ENCODE measurements at regions not wholly inside any gene's neighbourhood (a gene's known extent, or its start where the extent isn't known, plus 50 kb on each side); places are given as distances from the start of the nearest gene placed in this dataset.

DNA sequence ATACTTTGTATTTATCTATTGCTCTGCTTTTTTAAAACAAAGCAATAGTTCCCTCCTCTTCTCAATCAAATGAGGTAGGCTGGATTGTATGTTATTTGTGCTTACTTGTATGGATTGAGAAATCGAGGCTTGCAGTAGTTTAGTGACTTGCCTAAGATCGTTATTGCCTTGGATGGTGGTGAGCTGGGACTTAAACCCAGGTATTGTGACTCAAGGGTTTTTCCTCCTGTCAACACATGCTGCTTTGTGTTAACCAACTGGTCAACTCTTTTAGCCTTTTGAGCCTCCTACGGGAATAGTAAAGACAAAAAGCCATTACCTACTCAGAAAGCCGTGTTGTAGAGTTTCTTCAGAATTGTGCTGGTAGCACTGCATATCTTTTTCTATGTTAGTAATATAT lies 95.2 kb upstream of the THUMPD2 start:
- H3K9ac ChIP-seq (ENCODE audit: insufficient read depth, low read depth, low read length): no peak overlapping the region
- H3K79me2 ChIP-seq (ENCODE audit: insufficient read depth, low read length): no peaks in the 10 kb centered on the region
- in situ Hi-C loops (cut with HindIII; ENCODE audit: extremely low pct_ligation_motif_present, low pct_unique_long_range_greater_than_20kb) (no loop called here), intact Hi-C loops (cut with micrococcal nuclease; ENCODE audit: unreplicated experiment) (no loop called here)
- DNase-seq (ENCODE audit: low spot score) (no peak), ATAC-seq (no peak), FAIRE-seq (no peak)
- no peak overlapping the region for H3K4me2 ChIP-seq (ENCODE audit: low read depth, low read length)
- H3K9me3 ChIP-seq (ENCODE audit: low read length): no peaks in the 10 kb centered on the region
- CTCF ChIA-PET (ENCODE audit: low intra/inter-chr PET ratio, low total read pairs): no interaction called here
- H3K36me3 ChIP-seq (replicated peaks in 1 of 2; ENCODE audit: control insufficient read depth in 1 of 2, insufficient read depth in 2 of 2, low read length in 2 of 2): no peaks in the 10 kb centered on the region
- no peaks in the 10 kb centered on the region for H4K20me1 ChIP-seq (ENCODE audit: insufficient read depth, low read length)
- POLR2A ChIA-PET: no interaction called here
- H3K4me3 ChIP-seq (replicated peaks in 1 of 3; ENCODE audit: insufficient read depth in 1 of 3, low read depth in 2 of 3, low read length in 3 of 3): no peak overlapping the region
- peaks cover 0 to 22% of the 10 kb centered on the region in 2 experiments; a peak in 4 of 5 replicates for H3K27me3 ChIP-seq (ENCODE audit: control insufficient read depth in 1 of 2, insufficient read depth in 2 of 2, low read length in 2 of 2)
- no TSS peak for BruUV-seq (replicated peaks)
- H3K27ac ChIP-seq (ENCODE audit: extremely low read length, insufficient read depth, low read length): no peak overlapping the region
- H2AFZ ChIP-seq (ENCODE audit: low read length): no peak overlapping the region
- H3K4me1 ChIP-seq (ENCODE audit: insufficient read depth, low read length): no peaks in the 10 kb centered on the region
- TF ChIP-seq, protein P1, sequence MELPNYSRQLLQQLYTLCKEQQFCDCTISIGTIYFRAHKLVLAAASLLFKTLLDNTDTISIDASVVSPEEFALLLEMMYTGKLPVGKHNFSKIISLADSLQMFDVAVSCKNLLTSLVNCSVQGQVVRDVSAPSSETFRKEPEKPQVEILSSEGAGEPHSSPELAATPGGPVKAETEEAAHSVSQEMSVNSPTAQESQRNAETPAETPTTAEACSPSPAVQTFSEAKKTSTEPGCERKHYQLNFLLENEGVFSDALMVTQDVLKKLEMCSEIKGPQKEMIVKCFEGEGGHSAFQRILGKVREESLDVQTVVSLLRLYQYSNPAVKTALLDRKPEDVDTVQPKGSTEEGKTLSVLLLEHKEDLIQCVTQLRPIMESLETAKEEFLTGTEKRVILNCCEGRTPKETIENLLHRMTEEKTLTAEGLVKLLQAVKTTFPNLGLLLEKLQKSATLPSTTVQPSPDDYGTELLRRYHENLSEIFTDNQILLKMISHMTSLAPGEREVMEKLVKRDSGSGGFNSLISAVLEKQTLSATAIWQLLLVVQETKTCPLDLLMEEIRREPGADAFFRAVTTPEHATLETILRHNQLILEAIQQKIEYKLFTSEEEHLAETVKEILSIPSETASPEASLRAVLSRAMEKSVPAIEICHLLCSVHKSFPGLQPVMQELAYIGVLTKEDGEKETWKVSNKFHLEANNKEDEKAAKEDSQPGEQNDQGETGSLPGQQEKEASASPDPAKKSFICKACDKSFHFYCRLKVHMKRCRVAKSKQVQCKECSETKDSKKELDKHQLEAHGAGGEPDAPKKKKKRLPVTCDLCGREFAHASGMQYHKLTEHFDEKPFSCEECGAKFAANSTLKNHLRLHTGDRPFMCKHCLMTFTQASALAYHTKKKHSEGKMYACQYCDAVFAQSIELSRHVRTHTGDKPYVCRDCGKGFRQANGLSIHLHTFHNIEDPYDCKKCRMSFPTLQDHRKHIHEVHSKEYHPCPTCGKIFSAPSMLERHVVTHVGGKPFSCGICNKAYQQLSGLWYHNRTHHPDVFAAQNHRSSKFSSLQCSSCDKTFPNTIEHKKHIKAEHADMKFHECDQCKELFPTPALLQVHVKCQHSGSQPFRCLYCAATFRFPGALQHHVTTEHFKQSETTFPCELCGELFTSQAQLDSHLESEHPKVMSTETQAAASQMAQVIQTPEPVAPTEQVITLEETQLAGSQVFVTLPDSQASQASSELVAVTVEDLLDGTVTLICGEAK (IDR thresholded peaks at IDR 0.05): no peak
- TF ChIP-seq, protein P1 (CRISPR knock-in tag; IDR thresholded peaks at IDR 0.05): no peak
- TF ChIP-seq ZNF136 (CRISPR knock-in tag; IDR thresholded peaks at IDR 0.05; ENCODE audit: low read depth) (no peak), CBX2 (IDR thresholded peaks at IDR 0.05; ENCODE audit: low read depth, low read length) (no peak), CBX2 (CRISPR knock-in tag; IDR thresholded peaks at IDR 0.05; ENCODE audit: low read depth) (no peak), ZNF678 (CRISPR knock-in tag; IDR thresholded peaks at IDR 0.05) (no peak), ZBTB44 (CRISPR knock-in tag; IDR thresholded peaks at IDR 0.05) (no peak), ZBTB20 (CRISPR knock-in tag; IDR thresholded peaks at IDR 0.05; ENCODE audit: borderline replicate concordance, low read depth) (no peak)
- WGBS (ENCODE audit: low lambda C conversion rate): 4% methylated on average over 4 of the region's 4 CpGs

Measured in HepG2 (cell line).